GM23248 (cell line): ENCODE measurements at regions not wholly inside any gene's neighbourhood (a gene's known extent, or its start where the extent isn't known, plus 50 kb on each side); places are given as distances from the start of the nearest gene placed in this dataset. TPM values are rescaled to one million over a fixed set of nuclear protein-coding genes. Genes with fewer than 3 reads are reported as not detected.

ENCODE experiments used
- DNase-seq: peaks from one replicate; pipeline ENCODE4 v3.0.0-alpha.2; 2015
- H2AFZ ChIP-seq: fragments of 200-600 bp; sonication (generic); 2 replicates; pipeline ENCODE4 v1.6.1; 2016; ENCODE audit warnings: antibody characterized with exemption
- H3F3A ChIP-seq: fragments of 200-600 bp; sonication (generic); 2 replicates; pipeline ENCODE4 v1.6.1; 2016; ENCODE audit warnings: mild to moderate bottlenecking, antibody characterized with exemption, mixed run types; ENCODE audit not compliant: insufficient read depth
- H3K27ac ChIP-seq: fragments of 200-600 bp; sonication (generic); 2 replicates; pipeline ENCODE4 v1.5.1; 2016; ENCODE audit warnings: mild to moderate bottlenecking
- H3K27me3 ChIP-seq: fragments of 200-600 bp; sonication (generic); replicated peaks from 2 replicates; pipeline ENCODE4 v1.6.1; 2016; ENCODE audit warnings: mild to moderate bottlenecking; ENCODE audit not compliant: insufficient read depth
- H3K36me3 ChIP-seq: fragments of 200-600 bp; sonication (generic); 2 replicates; pipeline ENCODE4 v1.6.1; 2016; ENCODE audit warnings: low read depth, mild to moderate bottlenecking
- H3K4me1 ChIP-seq: fragments of 200-600 bp; sonication (generic); 2 replicates; pipeline ENCODE4 v1.6.1; 2016; ENCODE audit warnings: mild to moderate bottlenecking; ENCODE audit not compliant: insufficient read depth
- H3K4me2 ChIP-seq: fragments of 200-600 bp; sonication (generic); one replicate; pipeline ENCODE4 v1.6.1; 2016; ENCODE audit warnings: mild to moderate bottlenecking; ENCODE audit not compliant: unreplicated experiment
- H3K4me3 ChIP-seq: fragments of 200-600 bp; sonication (generic); 2 replicates; pipeline ENCODE4 v1.5.1; 2016; ENCODE audit warnings: mild to moderate bottlenecking
- H3K79me2 ChIP-seq: fragments of 200-600 bp; sonication (generic); 2 replicates; pipeline ENCODE4 v1.6.1; 2016; ENCODE audit warnings: mild to moderate bottlenecking; ENCODE audit not compliant: insufficient read depth
- H3K9ac ChIP-seq: fragments of 200-600 bp; sonication (generic); 2 replicates; pipeline ENCODE4 v1.6.1; 2016; ENCODE audit warnings: mild to moderate bottlenecking
- H3K9me2 ChIP-seq: fragments of 200-600 bp; sonication (generic); 2 replicates; pipeline ENCODE4 v1.6.1; 2016; ENCODE audit warnings: mixed run types, mild to moderate bottlenecking, moderate library complexity; ENCODE audit not compliant: insufficient read depth
- H3K9me3 ChIP-seq: fragments of 200-600 bp; sonication (generic); one replicate; pipeline ENCODE4 v1.6.1; 2017; ENCODE audit warnings: low read depth
- H4K20me1 ChIP-seq: fragments of 200-600 bp; sonication (generic); 2 replicates; pipeline ENCODE4 v1.6.0; 2016; ENCODE audit not compliant: insufficient read depth
- EZH2 ChIP-seq: fragments of 200-600 bp; sonication (generic); IDR thresholded peaks from 2 replicates; pipeline ENCODE4 v1.6.1; 2018; ENCODE audit warnings: antibody characterized with exemption, mild to moderate bottlenecking; ENCODE audit not compliant: insufficient read depth, poor library complexity, severe bottlenecking
- EZH2phosphoT487 ChIP-seq: fragments of 200-600 bp; sonication (generic); IDR thresholded peaks from 2 replicates; pipeline ENCODE4 v1.6.1; 2018; ENCODE audit warnings: antibody characterized with exemption, moderate library complexity, mild to moderate bottlenecking, low read depth; ENCODE audit not compliant: insufficient read depth
- WGBS, 2 experiments: methylation state at CpG; one replicate each; pipeline ENCODE4 v1.1.6; 2015 to 2017; ENCODE audit warnings: low lambda C conversion rate in 2 of 2, low coverage in 1 of 2; ENCODE audit errors: missing lambda C conversion rate in 2 of 2; 5-methylcytosine and 5-hydroxymethylcytosine counted together
- in situ Hi-C: fragments of 300-500 bp; cut with MboI; formaldehyde crosslinking; loops from 2 replicates; pipeline ENCODE4 v1.15.0; 2020
- small RNA-seq: library from RNA; depleted of rRNA; stranded (forward); fragments of <200 nt; gene quantifications from one replicate; pipeline ENCODE3, GENCODE V24; 2014; ENCODE audit warnings: low read depth, low replicate concordance

GRCh38 chr20:16639027-16639941 is 66.0 kb upstream of the KIF16B start:
- Histone ChIP-seq H3K27me3 (no peaks in the 10 kb centered on the region; the same call in 1 of the 2 replicates), H3K36me3 (no peaks in the 10 kb centered on the region), H3K27ac (no peak overlapping the region), H3K4me1 (no peaks in the 10 kb centered on the region), H3F3A (no peaks in the 10 kb centered on the region), H3K4me3 (no peak overlapping the region), H3K9me2 (no peaks in the 10 kb centered on the region), H3K79me2 (no peaks in the 10 kb centered on the region), H3K9ac (no peak overlapping the region), H2AFZ (no peak overlapping the region), H4K20me1 (no peaks in the 10 kb centered on the region), H3K9me3 (no peaks in the 10 kb centered on the region), H3K4me2 (no peak overlapping the region)
- 50 to 56% methylated on average over 11 of the region's 11 CpGs for WGBS, 2 experiments
- in situ Hi-C loops = no loop called here
- no peak for TF ChIP-seq EZH2
- no peak for TF ChIP-seq EZH2phosphoT487
- DNase-seq = no peak

GRCh38 chr20:16637797-16638196 is 64.5 kb upstream of the KIF16B start:
- H3F3A ChIP-seq = no peaks in the 10 kb centered on the region
- no peak overlapping the region for H3K4me2 ChIP-seq
- no peak overlapping the region for H3K9ac ChIP-seq
- no peaks in the 10 kb centered on the region for H3K9me2 ChIP-seq
- in situ Hi-C loops = no loop called here
- H2AFZ ChIP-seq = no peak overlapping the region
- 50 to 64% methylated on average over 10 of the region's 10 CpGs for WGBS, 2 experiments
- H3K4me3 ChIP-seq = no peak overlapping the region
- H3K27ac ChIP-seq = no peak overlapping the region
- H4K20me1 ChIP-seq = no peaks in the 10 kb centered on the region
- no peaks in the 10 kb centered on the region for H3K36me3 ChIP-seq
- H3K9me3 ChIP-seq = no peaks in the 10 kb centered on the region
- H3K4me1 ChIP-seq = no peaks in the 10 kb centered on the region
- DNase-seq = no peak
- no peaks in the 10 kb centered on the region; the same call in 1 of the 2 replicates for H3K27me3 ChIP-seq
- TF ChIP-seq EZH2phosphoT487 (no peak), EZH2 (no peak)
- no peaks in the 10 kb centered on the region for H3K79me2 ChIP-seq

GRCh38 chr20:16626849-16627248 is 53.6 kb upstream of the KIF16B start:
- H3K9me2 ChIP-seq = no peaks in the 10 kb centered on the region
- no peaks in the 10 kb centered on the region for H3F3A ChIP-seq
- no peaks in the 10 kb centered on the region for H3K9me3 ChIP-seq
- H3K27ac ChIP-seq = no peak overlapping the region
- H3K4me1 ChIP-seq = no peaks in the 10 kb centered on the region
- H3K36me3 ChIP-seq = no peaks in the 10 kb centered on the region
- no peak overlapping the region for H3K4me2 ChIP-seq
- no peak overlapping the region for H2AFZ ChIP-seq
- in situ Hi-C loops = no loop called here
- no peaks in the 10 kb centered on the region for H3K27me3 ChIP-seq
- no peak for TF ChIP-seq EZH2phosphoT487
- no peak for TF ChIP-seq EZH2
- H3K4me3 ChIP-seq = no peak overlapping the region
- no peaks in the 10 kb centered on the region for H3K79me2 ChIP-seq
- 42 to 58% methylated on average over 1 of the region's 1 CpG for WGBS, 2 experiments
- no peak for DNase-seq
- no peak overlapping the region for H3K9ac ChIP-seq
- no peaks in the 10 kb centered on the region for H4K20me1 ChIP-seq

DNA sequence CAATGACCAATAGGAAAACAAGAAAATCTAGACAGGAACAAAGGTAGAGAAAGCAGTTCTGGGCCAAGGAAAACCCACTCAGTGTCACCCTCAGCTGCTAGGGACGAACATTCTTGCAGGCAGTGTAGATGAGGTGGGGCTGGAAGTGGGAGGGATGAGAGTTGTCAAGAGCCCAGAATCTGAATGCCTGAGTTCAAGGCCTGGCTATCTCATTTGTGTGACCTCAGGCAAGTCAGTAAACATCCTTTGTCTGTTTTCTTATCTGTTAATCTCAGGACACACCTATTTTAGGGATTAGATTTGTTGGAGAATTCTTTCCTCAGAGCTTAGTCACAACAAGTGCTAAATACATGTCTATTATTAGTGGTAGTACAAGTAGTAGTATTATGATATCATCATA is 50.9 kb upstream of the KIF16B start:
- no peak overlapping the region for H3K9ac ChIP-seq
- no peaks in the 10 kb centered on the region for H3K4me1 ChIP-seq
- no peak for DNase-seq
- H2AFZ ChIP-seq = no peak overlapping the region
- no peak overlapping the region for H3K4me3 ChIP-seq
- no peaks in the 10 kb centered on the region for H3K36me3 ChIP-seq
- H3F3A ChIP-seq = no peaks in the 10 kb centered on the region
- no peaks in the 10 kb centered on the region for H3K9me3 ChIP-seq
- TF ChIP-seq EZH2phosphoT487 = no peak
- no peak for TF ChIP-seq EZH2
- H3K9me2 ChIP-seq = no peaks in the 10 kb centered on the region
- no peaks in the 10 kb centered on the region for H3K27me3 ChIP-seq
- H3K79me2 ChIP-seq = no peaks in the 10 kb centered on the region
- H3K27ac ChIP-seq = no peak overlapping the region
- H4K20me1 ChIP-seq = no peaks in the 10 kb centered on the region
- in situ Hi-C loops = no loop called here
- H3K4me2 ChIP-seq = no peak overlapping the region
- WGBS, 2 experiments = 12 to 13% methylated on average over 1 of the region's 1 CpG

Small RNA genes in the stretch of these regions (small RNA-seq; reads per million reads assigned to genes)
- not detected for gene RF00019
